Thyroid gland (tissue), 4 donors: ENCODE measurements at regions not wholly inside any gene's neighbourhood (a gene's known extent, or its start where the extent isn't known, plus 50 kb on each side); places are given as distances from the start of the nearest gene placed in this dataset.

ENCODE experiments used
- DNase-seq, 2 donors: peaks; one replicate each; pipeline ENCODE4 v3.0.0-alpha.2; 2019
- H3K27ac ChIP-seq, 3 donors: fragments of 200-600 bp; sonication (generic); 1 replicate in 2 of 3; 2 replicates in 1 of 3; pipeline ENCODE4 v1.5.1; 2016 to 2019; ENCODE audit warnings: mild to moderate bottlenecking in 1 of 3, moderate library complexity in 1 of 3
- H3K27me3 ChIP-seq: fragments of 200-600 bp; sonication (generic); one replicate; pipeline ENCODE4 v1.5.1; 2019
- H3K36me3 ChIP-seq, 2 donors: fragments of 200-600 bp; sonication (generic); one replicate each; pipeline ENCODE4 v1.5.1; 2016 to 2019
- H3K4me1 ChIP-seq, 2 donors: fragments of 200-600 bp; sonication (generic); one replicate each; pipeline ENCODE4 v1.5.1; 2017 to 2019
- H3K4me3 ChIP-seq, 3 donors: fragments of 200-600 bp; sonication (generic); replicated peaks in 1 of 3; 1 replicate in 2 of 3; 2 replicates in 1 of 3; pipeline ENCODE4 v1.5.1; 2016; ENCODE audit warnings: mild to moderate bottlenecking in 1 of 3
- H3K9me3 ChIP-seq: fragments of 200-600 bp; sonication (generic); one replicate; pipeline ENCODE4 v1.5.1; 2017
- CTCF ChIP-seq, 6 experiments: fragments of 200-600 bp in 3 of 6; fragments of 450-650 bp in 3 of 6; sonication (generic) in 3 of 6; IDR thresholded peaks; one replicate each; pipeline ENCODE4 v1.5.1; 2016 to 2019; ENCODE audit warnings: antibody characterized with exemption in 6 of 6, mild to moderate bottlenecking in 2 of 6, inconsistent platforms in 1 of 6, moderate library complexity in 1 of 6
- POLR2A ChIP-seq, 2 donors: fragments of 450-650 bp; IDR thresholded peaks; one replicate each; pipeline ENCODE4 v1.6.1; 2017; ENCODE audit warnings: antibody characterized with exemption in 2 of 2, mild to moderate bottlenecking in 2 of 2, moderate library complexity in 1 of 2
- WGBS, 2 donors: methylation state at CpG; one replicate each; pipeline ENCODE4 v1.1.5; 2017; 5-methylcytosine and 5-hydroxymethylcytosine counted together
- intact Hi-C: fragments of 100-400 bp; cut with DNase I; formaldehyde crosslinking; loops from one replicate; pipeline ENCODE4 v1.15.1; 2023

GRCh38 chr20:60795651-60796050, 456.4 kb upstream of the CDH4 start:
- no peak overlapping the region for H3K27ac ChIP-seq
- no peak for DNase-seq
- H3K27me3 ChIP-seq: no peaks in the 10 kb centered on the region
- no peak for TF ChIP-seq POLR2A (IDR thresholded peaks at IDR 0.05)
- no peak for TF ChIP-seq CTCF (IDR thresholded peaks at IDR 0.05)
- H3K36me3 ChIP-seq: no peaks in the 10 kb centered on the region
- WGBS, 2 donors: 41 to 75% methylated on average over 1 of the region's 1 CpG
- no peaks in the 10 kb centered on the region for H3K4me1 ChIP-seq
- intact Hi-C loops: no loop called here
- no peaks in the 10 kb centered on the region for H3K9me3 ChIP-seq
- no peak overlapping the region for H3K4me3 ChIP-seq

- DNase-seq: no peak
- Histone ChIP-seq H3K27ac (no peak overlapping the region), H3K4me3 (no peak overlapping the region), H3K36me3 (no peaks in the 10 kb centered on the region), H3K27me3 (no peaks in the 10 kb centered on the region), H3K4me1 (peaks cover 0 to 7% of the 10 kb centered on the region in 2 donors), H3K9me3 (no peaks in the 10 kb centered on the region)
- TF ChIP-seq POLR2A (IDR thresholded peaks at IDR 0.05) (no peak), CTCF (IDR thresholded peaks at IDR 0.05) (no peak)
- intact Hi-C loops: no loop called here
- WGBS, 2 donors: 83 to 85% methylated on average over 1 of the region's 1 CpG
These were observed 451.9 kb upstream of the CDH4 start for GRCh38 chr20:60800185-60800584.

GRCh38 chr20:60802676-60803075, 449.4 kb upstream of the CDH4 start:
- 32 to 41% methylated on average over 5 of the region's 5 CpGs for WGBS, 2 donors
- Histone ChIP-seq H3K9me3 (no peaks in the 10 kb centered on the region), H3K36me3 (no peaks in the 10 kb centered on the region), H3K27ac (no peak overlapping the region), H3K4me3 (no peak overlapping the region), H3K4me1 (peaks cover 0 to 7% of the 10 kb centered on the region in 2 donors), H3K27me3 (no peaks in the 10 kb centered on the region)
- TF ChIP-seq POLR2A (IDR thresholded peaks at IDR 0.05) (no peak), CTCF (IDR thresholded peaks at IDR 0.05) (no peak)
- DNase-seq: peak; percentile 41 to 44
- intact Hi-C loops: no loop called here

- Histone ChIP-seq H3K9me3 (no peaks in the 10 kb centered on the region), H3K27me3 (no peaks in the 10 kb centered on the region), H3K27ac (no peak overlapping the region), H3K36me3 (no peaks in the 10 kb centered on the region), H3K4me1 (peaks cover 0 to 7% of the 10 kb centered on the region in 2 donors), H3K4me3 (no peak overlapping the region)
- DNase-seq: no peak
- no peak for TF ChIP-seq CTCF (IDR thresholded peaks at IDR 0.05)
- TF ChIP-seq POLR2A (IDR thresholded peaks at IDR 0.05): no peak
- WGBS, 2 donors: 92 to 93% methylated on average over 7 of the region's 7 CpGs
- intact Hi-C loops: no loop called here
These were observed 448.6 kb upstream of the CDH4 start for GRCh38 chr20:60803335-60804055.

- H3K4me3 ChIP-seq: no peak overlapping the region
These were observed 447.7 kb upstream of the CDH4 start for GRCh38 chr20:60804240-60804917.

More at GRCh38 chr20:60804240-60804917, 447.7 kb upstream of the CDH4 start:
- no peak for TF ChIP-seq CTCF (IDR thresholded peaks at IDR 0.05)
- no peak for TF ChIP-seq POLR2A (IDR thresholded peaks at IDR 0.05)
- Histone ChIP-seq H3K27ac (no peak overlapping the region), H3K36me3 (no peaks in the 10 kb centered on the region), H3K9me3 (no peaks in the 10 kb centered on the region), H3K4me1 (peaks cover 0 to 7% of the 10 kb centered on the region in 2 donors), H3K27me3 (no peaks in the 10 kb centered on the region)
- 75 to 86% methylated on average over 4 of the region's 4 CpGs for WGBS, 2 donors
- DNase-seq: no peak
- intact Hi-C loops: no loop called here
